Fibroblast of pulmonary artery (primary cell): ENCODE measurements at regions not wholly inside any gene's neighbourhood (a gene's known extent, or its start where the extent isn't known, plus 50 kb on each side); places are given as distances from the start of the nearest gene placed in this dataset.

Experiments used
- DNase-seq: peaks from one replicate; pipeline ENCODE4 v3.0.0-alpha.2; 2010; ENCODE audit warnings: low read depth
- H3K4me3 ChIP-seq: replicated peaks from 2 replicates; pipeline ENCODE4 v1.5.1; 2011; ENCODE audit warnings: low read depth, mild to moderate bottlenecking, control low read depth, low read length, moderate library complexity
- CTCF ChIP-seq: IDR thresholded peaks from 2 replicates; pipeline ENCODE4 v1.5.1; 2011; ENCODE audit warnings: mild to moderate bottlenecking, control low read depth, low read length, inconsistent platforms; ENCODE audit errors: missing control alignments

DNA sequence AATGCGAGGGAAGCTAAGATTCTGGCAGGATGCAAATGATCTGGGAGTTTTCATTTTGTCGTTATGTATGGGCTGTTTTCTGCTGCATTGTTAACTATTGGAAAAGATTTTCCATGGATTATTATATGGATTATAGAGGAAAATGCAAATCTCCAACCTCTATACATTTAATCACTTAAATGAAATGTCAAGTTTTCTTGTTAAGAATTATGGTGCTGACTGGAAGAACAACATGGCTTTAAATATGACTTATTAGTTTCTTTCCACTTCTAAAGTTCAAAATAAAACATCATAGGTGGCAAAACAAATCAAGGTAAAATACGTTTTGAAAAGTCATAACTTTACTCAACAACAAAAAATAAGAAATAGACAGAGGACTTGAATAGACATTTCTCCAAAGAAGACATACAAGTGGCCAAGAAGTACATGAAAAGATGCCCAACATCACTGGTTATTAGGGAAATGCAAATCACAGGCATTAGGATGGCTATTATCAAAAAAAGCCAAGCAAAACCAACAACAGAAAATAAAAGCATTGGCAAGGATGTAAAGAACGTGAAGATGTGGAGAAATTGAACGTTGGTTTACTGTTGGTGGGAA lies 56.2 kb upstream of the CLDN5 start:
- TF ChIP-seq CTCF: no peak
- no peak for DNase-seq
- no peak overlapping the region for H3K4me3 ChIP-seq

GRCh38 chr22:19582033-19582693 lies 58.0 kb upstream of the CLDN5 start:
- H3K4me3 ChIP-seq: no peak overlapping the region
- no peak for DNase-seq
- no peak for TF ChIP-seq CTCF

DNA sequence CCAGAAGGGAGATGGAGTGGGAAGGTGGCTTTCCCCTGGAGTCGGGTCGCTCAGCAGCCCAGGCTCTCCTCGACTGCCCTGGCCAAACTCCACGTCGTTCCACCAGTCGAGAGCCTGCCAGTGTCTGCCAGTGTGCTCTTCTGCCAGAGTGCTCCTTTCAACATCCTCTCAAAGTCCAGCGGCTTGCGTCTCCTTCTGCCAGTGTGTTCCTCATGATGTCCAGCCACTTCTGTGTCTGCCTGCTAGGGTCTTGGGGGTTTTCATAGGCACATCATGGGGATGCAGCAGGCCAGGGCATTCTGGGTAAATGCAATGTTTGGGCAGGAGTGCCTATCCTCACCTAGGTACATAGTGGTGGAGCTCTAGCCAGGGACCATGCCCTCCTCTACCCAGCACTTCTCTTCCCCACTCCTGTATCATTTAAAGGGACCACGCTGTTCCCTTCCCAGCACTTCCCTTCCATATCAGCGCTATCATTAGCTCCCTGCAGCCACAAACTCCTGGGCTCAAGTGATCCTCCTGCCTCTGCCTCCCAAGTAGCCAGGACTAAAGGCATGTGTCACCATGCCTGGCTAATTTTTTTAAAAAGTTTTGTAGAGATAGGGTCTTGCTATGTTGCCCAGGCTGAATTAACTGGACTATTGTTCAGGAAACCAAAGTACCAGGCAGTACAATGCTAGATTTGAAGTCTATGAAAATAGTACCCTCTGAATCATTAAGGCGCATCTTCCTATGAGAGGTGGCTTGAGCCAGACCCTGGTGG lies 62.9 kb upstream of the CLDN5 start:
- no peak overlapping the region for H3K4me3 ChIP-seq
- TF ChIP-seq CTCF: no peak
- no peak for DNase-seq

DNA sequence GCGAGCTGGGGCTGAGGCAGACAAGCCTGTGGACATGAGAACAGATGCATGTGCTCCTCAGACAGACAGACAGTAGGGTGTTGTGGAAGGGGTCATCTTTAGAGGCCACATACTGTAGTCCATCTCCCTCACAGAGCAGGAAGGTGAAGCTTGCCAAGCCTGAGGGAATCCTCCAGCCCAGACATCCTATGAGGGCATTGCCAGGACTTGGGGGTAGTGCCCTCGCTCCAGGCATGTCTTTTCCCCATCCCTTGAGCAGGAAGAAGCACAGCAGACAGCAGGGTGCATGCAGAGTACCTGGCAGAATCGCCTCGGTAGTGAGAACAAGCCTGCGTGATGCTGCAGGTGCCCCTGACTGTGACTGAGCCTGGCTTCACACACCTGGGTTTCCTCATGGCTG lies 66.5 kb upstream of the CLDN5 start:
- DNase-seq: no peak
- H3K4me3 ChIP-seq: no peak overlapping the region
- TF ChIP-seq CTCF: no peak

GRCh38 chr22:19591568-19591967 lies 67.4 kb upstream of the CLDN5 start:
- no peak overlapping the region for H3K4me3 ChIP-seq
- no peak for TF ChIP-seq CTCF
- no peak for DNase-seq

GRCh38 chr22:19592464-19592863 lies 68.3 kb upstream of the CLDN5 start:
- no peak overlapping the region for H3K4me3 ChIP-seq
- no peak for DNase-seq
- TF ChIP-seq CTCF: no peak
